Neural cell (in vitro differentiated cells): ENCODE measurements at regions not wholly inside any gene's neighbourhood (a gene's known extent, or its start where the extent isn't known, plus 50 kb on each side); places are given as distances from the start of the nearest gene placed in this dataset.

ENCODE experiments used
- H2AFZ ChIP-seq: fragments of 200-600, 300-800 bp; sonication (generic), shearing (Covaris generic); 2 replicates; pipeline ENCODE4 v1.6.0; 2014; ENCODE audit warnings: low read depth, mild to moderate bottlenecking, antibody characterized with exemption, low read length, moderate library complexity
- H3F3A ChIP-seq: fragments of 200-600 bp; shearing (Covaris generic); 2 replicates; pipeline ENCODE4 v1.6.1; 2016; ENCODE audit warnings: mild to moderate bottlenecking, moderate library complexity, mixed read lengths, antibody characterized with exemption, low read length; ENCODE audit not compliant: insufficient read depth, poor library complexity, severe bottlenecking
- H3K27ac ChIP-seq: fragments of 200-600, 300-800 bp; sonication (generic), shearing (Covaris generic); 2 replicates; pipeline ENCODE4 v1.5.1; 2014; ENCODE audit warnings: mild to moderate bottlenecking, low read length, moderate library complexity
- H3K27me3 ChIP-seq: fragments of 300-800, 200-600 bp; sonication (generic), shearing (Covaris generic); 2 replicates; pipeline ENCODE4 v1.6.0; 2014; ENCODE audit warnings: mild to moderate bottlenecking, low read depth, low read length, moderate library complexity; ENCODE audit not compliant: insufficient read depth
- H3K36me3 ChIP-seq: fragments of 300-800, 200-600 bp; sonication (generic), shearing (Covaris generic); 2 replicates; pipeline ENCODE4 v1.5.1; 2014; ENCODE audit warnings: mild to moderate bottlenecking, antibody characterized with exemption, low read length, moderate library complexity; ENCODE audit not compliant: insufficient read depth
- H3K4me2 ChIP-seq: fragments of 300-800, 200-600 bp; sonication (generic), shearing (Covaris generic); 2 replicates; pipeline ENCODE4 v1.6.0; 2014; ENCODE audit warnings: mild to moderate bottlenecking, low read length
- H3K4me3 ChIP-seq: fragments of 300-800, 200-600 bp; sonication (generic), shearing (Covaris generic); 2 replicates; pipeline ENCODE4 v1.5.1; 2014; ENCODE audit warnings: mild to moderate bottlenecking, low read length, moderate library complexity
- H3K79me2 ChIP-seq: fragments of 200-600 bp; shearing (Covaris generic); replicated peaks from 2 replicates; pipeline ENCODE4 v1.6.0; 2014; ENCODE audit warnings: mild to moderate bottlenecking, low read length, moderate library complexity; ENCODE audit not compliant: insufficient read depth
- H3K9ac ChIP-seq: fragments of 300-800, 200-600 bp; sonication (generic), shearing (Covaris generic); 2 replicates; pipeline ENCODE4 v1.6.1; 2016; ENCODE audit warnings: mild to moderate bottlenecking, low read length, mixed read lengths
- H3K9me2 ChIP-seq: fragments of 200-600 bp; shearing (Covaris generic); 2 replicates; pipeline ENCODE4 v1.6.1; 2016; ENCODE audit warnings: mild to moderate bottlenecking, low read length, mixed read lengths; ENCODE audit not compliant: insufficient read depth
- H3K9me3 ChIP-seq: fragments of 200-600, 300-800 bp; sonication (generic), shearing (Covaris generic); 2 replicates; pipeline ENCODE4 v1.6.1; 2016; ENCODE audit warnings: mild to moderate bottlenecking, mixed run types, low read length, moderate library complexity, mixed read lengths
- H4K20me1 ChIP-seq: fragments of 200-600 bp; shearing (Covaris generic); 2 replicates; pipeline ENCODE4 v1.6.1; 2016; ENCODE audit warnings: mild to moderate bottlenecking, mixed run types; ENCODE audit not compliant: insufficient read depth
- CTCF ChIP-seq: fragments of 450-650 bp; IDR thresholded peaks from 2 replicates; pipeline ENCODE4 v1.5.1; 2014; ENCODE audit warnings: antibody characterized with exemption, mild to moderate bottlenecking, moderate library complexity; ENCODE audit not compliant: poor library complexity, severe bottlenecking
- EP300 ChIP-seq: fragments of 450-650 bp; conservative IDR thresholded peaks from 2 replicates; pipeline ENCODE4 v1.6.1; 2014; ENCODE audit warnings: antibody characterized with exemption, mild to moderate bottlenecking, moderate library complexity; ENCODE audit not compliant: poor library complexity, severe bottlenecking
- EZH2 ChIP-seq: fragments of 200-600, 300-800 bp; shearing (Covaris generic), sonication (generic); IDR thresholded peaks from 2 replicates; pipeline ENCODE4 v1.6.1; 2014; ENCODE audit warnings: antibody characterized with exemption, low read length, borderline replicate concordance, mild to moderate bottlenecking; ENCODE audit not compliant: insufficient read depth, poor library complexity, severe bottlenecking
- MXI1 ChIP-seq: fragments of 450-650 bp; conservative IDR thresholded peaks from 2 replicates; pipeline ENCODE4 v1.6.1; 2014; ENCODE audit warnings: antibody characterized with exemption, mild to moderate bottlenecking; ENCODE audit not compliant: poor library complexity, severe bottlenecking
- POLR2AphosphoS5 ChIP-seq: IDR thresholded peaks from 2 replicates; pipeline ENCODE4 v1.6.1; 2012
- RAD21 ChIP-seq: fragments of 450-650 bp; conservative IDR thresholded peaks from 2 replicates; pipeline ENCODE4 v1.6.1; 2014; ENCODE audit warnings: antibody characterized with exemption, mild to moderate bottlenecking, moderate library complexity
- SMC3 ChIP-seq: fragments of 450-650 bp; conservative IDR thresholded peaks from 2 replicates; pipeline ENCODE4 v1.6.1; 2014; ENCODE audit warnings: antibody characterized with exemption, mild to moderate bottlenecking, moderate library complexity; ENCODE audit not compliant: poor library complexity
- TAF1 ChIP-seq: IDR thresholded peaks from 2 replicates; pipeline ENCODE4 v1.6.1; 2012; ENCODE audit warnings: low read depth
- TF ChIP-seq, protein P1 (sequence below): IDR thresholded peaks from 2 replicates; pipeline ENCODE4 v1.6.1; 2012; ENCODE audit warnings: borderline replicate concordance

DNA sequence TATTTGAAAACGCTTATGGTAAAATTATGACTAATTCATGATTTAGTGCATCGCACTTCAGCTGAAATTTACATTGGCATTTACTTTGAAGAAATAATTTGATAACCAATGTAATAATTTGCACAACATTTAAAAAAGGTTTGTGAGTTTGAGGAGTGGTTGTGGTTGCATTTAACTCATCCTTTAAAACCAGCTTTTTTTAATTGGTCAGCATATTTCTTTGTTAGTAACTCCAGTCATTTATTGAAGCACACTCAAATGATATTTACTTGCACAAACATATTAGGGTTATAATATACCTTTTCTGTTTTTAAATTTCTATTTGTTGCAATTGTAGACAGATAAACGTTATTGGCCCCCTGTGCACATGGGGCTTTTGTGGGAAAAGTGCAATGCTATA is 78.1 kb upstream of the AHI1 start:
- H3K27ac ChIP-seq, result no peak overlapping the region
- H3K9me3 ChIP-seq, result no peaks in the 10 kb centered on the region
- TF ChIP-seq TAF1, result no peak
- no peak overlapping the region for H3K4me3 ChIP-seq
- H3F3A ChIP-seq, result no peaks in the 10 kb centered on the region
- H3K79me2 ChIP-seq, result no peaks in the 10 kb centered on the region
- no peaks in the 10 kb centered on the region for H3K36me3 ChIP-seq
- no peaks in the 10 kb centered on the region for H3K9me2 ChIP-seq
- H3K27me3 ChIP-seq, result no peaks in the 10 kb centered on the region
- H3K4me2 ChIP-seq, result no peak overlapping the region
- H4K20me1 ChIP-seq, result no peaks in the 10 kb centered on the region
- no peak overlapping the region for H3K9ac ChIP-seq
- H2AFZ ChIP-seq, result no peak overlapping the region

DNA sequence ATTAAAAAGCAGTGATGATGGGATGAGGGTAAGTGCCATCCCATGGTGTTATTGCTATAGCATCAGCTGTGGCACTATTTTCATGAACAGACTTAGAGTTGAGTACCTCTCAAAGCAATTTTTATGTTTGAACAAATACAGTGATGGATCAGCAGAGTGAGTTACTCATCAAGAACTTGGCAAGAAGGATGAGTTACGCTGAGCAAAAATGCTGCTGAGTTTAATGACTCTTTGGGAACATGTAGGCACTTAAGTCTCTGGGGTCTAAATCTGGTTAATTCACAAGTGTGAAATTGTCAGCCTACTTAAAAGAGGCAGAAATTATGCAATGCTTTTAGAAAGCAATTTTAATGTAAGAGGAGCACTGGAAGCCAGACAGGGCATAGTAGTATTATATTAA is 78.5 kb upstream of the AHI1 start:
- Histone ChIP-seq H3F3A (no peaks in the 10 kb centered on the region), H2AFZ (no peak overlapping the region), H3K4me3 (no peak overlapping the region), H4K20me1 (no peaks in the 10 kb centered on the region), H3K79me2 (no peaks in the 10 kb centered on the region), H3K9me2 (no peaks in the 10 kb centered on the region), H3K27me3 (no peaks in the 10 kb centered on the region), H3K4me2 (no peak overlapping the region), H3K9me3 (no peaks in the 10 kb centered on the region), H3K9ac (no peak overlapping the region), H3K27ac (no peak overlapping the region), H3K36me3 (no peaks in the 10 kb centered on the region)
- TF ChIP-seq EP300, result no peak
- TF ChIP-seq RAD21, result no peak
- no peak for TF ChIP-seq TAF1
- TF ChIP-seq, protein P1, sequence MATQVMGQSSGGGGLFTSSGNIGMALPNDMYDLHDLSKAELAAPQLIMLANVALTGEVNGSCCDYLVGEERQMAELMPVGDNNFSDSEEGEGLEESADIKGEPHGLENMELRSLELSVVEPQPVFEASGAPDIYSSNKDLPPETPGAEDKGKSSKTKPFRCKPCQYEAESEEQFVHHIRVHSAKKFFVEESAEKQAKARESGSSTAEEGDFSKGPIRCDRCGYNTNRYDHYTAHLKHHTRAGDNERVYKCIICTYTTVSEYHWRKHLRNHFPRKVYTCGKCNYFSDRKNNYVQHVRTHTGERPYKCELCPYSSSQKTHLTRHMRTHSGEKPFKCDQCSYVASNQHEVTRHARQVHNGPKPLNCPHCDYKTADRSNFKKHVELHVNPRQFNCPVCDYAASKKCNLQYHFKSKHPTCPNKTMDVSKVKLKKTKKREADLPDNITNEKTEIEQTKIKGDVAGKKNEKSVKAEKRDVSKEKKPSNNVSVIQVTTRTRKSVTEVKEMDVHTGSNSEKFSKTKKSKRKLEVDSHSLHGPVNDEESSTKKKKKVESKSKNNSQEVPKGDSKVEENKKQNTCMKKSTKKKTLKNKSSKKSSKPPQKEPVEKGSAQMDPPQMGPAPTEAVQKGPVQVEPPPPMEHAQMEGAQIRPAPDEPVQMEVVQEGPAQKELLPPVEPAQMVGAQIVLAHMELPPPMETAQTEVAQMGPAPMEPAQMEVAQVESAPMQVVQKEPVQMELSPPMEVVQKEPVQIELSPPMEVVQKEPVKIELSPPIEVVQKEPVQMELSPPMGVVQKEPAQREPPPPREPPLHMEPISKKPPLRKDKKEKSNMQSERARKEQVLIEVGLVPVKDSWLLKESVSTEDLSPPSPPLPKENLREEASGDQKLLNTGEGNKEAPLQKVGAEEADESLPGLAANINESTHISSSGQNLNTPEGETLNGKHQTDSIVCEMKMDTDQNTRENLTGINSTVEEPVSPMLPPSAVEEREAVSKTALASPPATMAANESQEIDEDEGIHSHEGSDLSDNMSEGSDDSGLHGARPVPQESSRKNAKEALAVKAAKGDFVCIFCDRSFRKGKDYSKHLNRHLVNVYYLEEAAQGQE, result no peak
- no peak for TF ChIP-seq POLR2AphosphoS5

GRCh38 chr6:135577059-135577538 is 79.6 kb upstream of the AHI1 start:
- Histone ChIP-seq H2AFZ (no peak overlapping the region), H3K4me3 (no peak overlapping the region), H3K27ac (no peak overlapping the region)

More at GRCh38 chr6:135577059-135577538, 79.6 kb upstream of the AHI1 start:
- H4K20me1 ChIP-seq, result no peaks in the 10 kb centered on the region
- H3F3A ChIP-seq, result no peaks in the 10 kb centered on the region
- H3K4me2 ChIP-seq, result no peak overlapping the region
- no peaks in the 10 kb centered on the region for H3K9me2 ChIP-seq
- no peaks in the 10 kb centered on the region for H3K36me3 ChIP-seq
- no peaks in the 10 kb centered on the region for H3K27me3 ChIP-seq
- no peaks in the 10 kb centered on the region for H3K79me2 ChIP-seq
- H3K9ac ChIP-seq, result no peak overlapping the region
- TF ChIP-seq, protein P1, result no peak
- TF ChIP-seq TAF1 (no peak), CTCF (no peak), EZH2 (no peak), RAD21 (no peak), POLR2AphosphoS5 (no peak), SMC3 (no peak), MXI1 (no peak), EP300 (no peak)
- H3K9me3 ChIP-seq, result no peaks in the 10 kb centered on the region
